H9 (cell line): ENCODE measurements at regions not wholly inside any gene's neighbourhood (a gene's known extent, or its start where the extent isn't known, plus 50 kb on each side); places are given as distances from the start of the nearest gene placed in this dataset.

Experiments used
- DNase-seq: peaks from one replicate; pipeline ENCODE4 v3.0.0-alpha.2; 2017
- H2AFZ ChIP-seq: one replicate; pipeline ENCODE4 v1.6.1; 2013; ENCODE audit warnings: mild to moderate bottlenecking, low read length, control low read depth, moderate library complexity
- H2AK5ac ChIP-seq: 2 replicates; pipeline ENCODE4 v1.6.1; 2013; ENCODE audit warnings: low read length, control low read depth, mixed read lengths; ENCODE audit not compliant: insufficient read length
- H2BK120ac ChIP-seq: one replicate; pipeline ENCODE4 v1.6.1; 2013; ENCODE audit warnings: low read depth, mild to moderate bottlenecking, low read length, control low read depth, inconsistent platforms; ENCODE audit not compliant: poor library complexity, severe bottlenecking
- H2BK12ac ChIP-seq: 2 replicates; pipeline ENCODE4 v1.6.1; 2013; ENCODE audit warnings: low read length, control low read depth, mixed read lengths, low read depth; ENCODE audit not compliant: insufficient read length
- H2BK15ac ChIP-seq: 2 replicates; pipeline ENCODE4 v1.6.1; 2013; ENCODE audit warnings: low read depth, low read length, control low read depth
- H2BK20ac ChIP-seq: one replicate; pipeline ENCODE4 v1.6.1; 2013; ENCODE audit warnings: low read depth, mild to moderate bottlenecking, low read length, control low read depth, inconsistent platforms; ENCODE audit not compliant: poor library complexity, severe bottlenecking
- H2BK5ac ChIP-seq: 2 replicates; pipeline ENCODE4 v1.6.1; 2013; ENCODE audit warnings: low read length, control low read depth, mixed read lengths; ENCODE audit not compliant: insufficient read length
- H3K14ac ChIP-seq: 2 replicates; pipeline ENCODE4 v1.6.1; 2013; ENCODE audit warnings: low read length, control low read depth; ENCODE audit not compliant: insufficient read depth
- H3K18ac ChIP-seq: 2 replicates; pipeline ENCODE4 v1.6.1; 2013; ENCODE audit warnings: low read depth, mild to moderate bottlenecking, mixed read lengths, low read length, control low read depth; ENCODE audit not compliant: insufficient read length
- H3K23ac ChIP-seq: 2 replicates; pipeline ENCODE4 v1.6.1; 2013; ENCODE audit warnings: low read length, control low read depth, mixed read lengths, low read depth; ENCODE audit not compliant: insufficient read length
- H3K23me2 ChIP-seq: 2 replicates; pipeline ENCODE4 v1.6.1; 2013; ENCODE audit warnings: low read depth, mild to moderate bottlenecking, mixed read lengths, low read length, control low read depth; ENCODE audit not compliant: insufficient read length, poor library complexity, severe bottlenecking
- H3K27ac ChIP-seq: 2 replicates; pipeline ENCODE4 v1.5.1; 2013; ENCODE audit warnings: low read length, control low read depth, mixed read lengths, low read depth; ENCODE audit not compliant: insufficient read length
- H3K27me3 ChIP-seq: 2 replicates; pipeline ENCODE4 v1.6.1; 2013; ENCODE audit warnings: low read length, control low read depth, inconsistent platforms; ENCODE audit not compliant: insufficient read depth
- H3K4ac ChIP-seq: 2 replicates; pipeline ENCODE4 v1.6.1; 2013; ENCODE audit warnings: low read depth, mild to moderate bottlenecking, control low read depth, inconsistent platforms, low read length, moderate library complexity
- H3K4me1 ChIP-seq: 2 replicates; pipeline ENCODE4 v1.6.1; 2013; ENCODE audit warnings: low read length, control low read depth, inconsistent platforms; ENCODE audit not compliant: insufficient read depth
- H3K4me2 ChIP-seq: 2 replicates; pipeline ENCODE4 v1.6.1; 2013; ENCODE audit warnings: low read length, control low read depth, mixed read lengths; ENCODE audit not compliant: insufficient read length, insufficient read depth
- H3K56ac ChIP-seq: 2 replicates; pipeline ENCODE4 v1.6.1; 2013; ENCODE audit warnings: low read depth, mild to moderate bottlenecking, mixed read lengths, low read length, control low read depth; ENCODE audit not compliant: insufficient read length
- H3K79me1 ChIP-seq: 2 replicates; pipeline ENCODE4 v1.6.1; 2013; ENCODE audit warnings: low read depth, mild to moderate bottlenecking, moderate library complexity, low read length, control low read depth, inconsistent platforms; ENCODE audit not compliant: insufficient read depth, poor library complexity, severe bottlenecking
- H3K79me2 ChIP-seq: 2 replicates; pipeline ENCODE4 v1.6.1; 2013; ENCODE audit warnings: low read length, control low read depth, inconsistent platforms; ENCODE audit not compliant: insufficient read depth
- H3K9ac ChIP-seq: 2 replicates; pipeline ENCODE4 v1.6.1; 2013; ENCODE audit warnings: low read length, control low read depth, mixed read lengths; ENCODE audit not compliant: insufficient read length; ENCODE audit errors: extremely low read depth
- H3K9me3 ChIP-seq: one replicate; pipeline ENCODE4 v1.6.1; 2013; ENCODE audit warnings: low read depth, low read length, inconsistent platforms; ENCODE audit not compliant: control insufficient read depth
- H3T11ph ChIP-seq: one replicate; pipeline ENCODE4 v1.6.1; 2013; ENCODE audit warnings: mild to moderate bottlenecking, low read length, control low read depth, inconsistent platforms
- H4K20me1 ChIP-seq: one replicate; pipeline ENCODE4 v1.6.1; 2013; ENCODE audit not compliant: control insufficient read depth, insufficient read length, insufficient read depth
- H4K5ac ChIP-seq: 2 replicates; pipeline ENCODE4 v1.6.1; 2013; ENCODE audit warnings: low read depth, mild to moderate bottlenecking, mixed read lengths, low read length, control low read depth; ENCODE audit not compliant: insufficient read length
- H4K8ac ChIP-seq: replicated peaks from 2 replicates; pipeline ENCODE4 v1.6.1; 2013; ENCODE audit warnings: low read length, control low read depth, mixed read lengths, low read depth; ENCODE audit not compliant: insufficient read length
- H4K91ac ChIP-seq: 2 replicates; pipeline ENCODE4 v1.6.1; 2013; ENCODE audit warnings: low read depth, mild to moderate bottlenecking, moderate library complexity, mixed read lengths, low read length, control low read depth; ENCODE audit not compliant: insufficient read length
- H3K27ac Mint-ChIP-seq, 3 experiments: 2 replicates in 2 of 3; 3 replicates in 1 of 3; pipeline ENCODE4 v1.8.0; 2020 to 2021; ENCODE audit warnings: mixed read lengths in 3 of 3, mild to moderate bottlenecking in 1 of 3, moderate library complexity in 1 of 3
- H3K27me3 Mint-ChIP-seq: 2 replicates; pipeline ENCODE4 v1.8.0; 2021; ENCODE audit warnings: low read depth, mild to moderate bottlenecking, moderate library complexity, mixed read lengths
- H3K36me3 Mint-ChIP-seq, 3 experiments: 2 replicates in 2 of 3; 3 replicates in 1 of 3; pipeline ENCODE4 v1.8.0; 2020 to 2021; ENCODE audit warnings: low read depth in 3 of 3, mixed read lengths in 3 of 3; ENCODE audit not compliant: insufficient read depth in 1 of 3
- H3K4me1 Mint-ChIP-seq, 2 experiments: 2 replicates each; pipeline ENCODE4 v1.8.0; 2020; ENCODE audit warnings: mixed read lengths in 2 of 2
- H3K4me3 Mint-ChIP-seq, 2 experiments: 2 replicates in 1 of 2; 3 replicates in 1 of 2; pipeline ENCODE4 v1.8.0; 2020 to 2021; ENCODE audit warnings: mild to moderate bottlenecking in 2 of 2, mixed read lengths in 2 of 2, moderate library complexity in 1 of 2
- H3K9me3 Mint-ChIP-seq, 2 experiments: 2 replicates in 1 of 2; 3 replicates in 1 of 2; pipeline ENCODE4 v1.8.0; 2020; ENCODE audit warnings: mild to moderate bottlenecking in 2 of 2, mixed read lengths in 2 of 2, moderate library complexity in 1 of 2
- whole genome bisulfite sequencing: extraction: QIAGEN DNeasy Blood & Tissue Kit; methylation state at CpG from one replicate; pipeline ENCODE4 v1.1.7; 2013; ENCODE audit warnings: missing lambda C conversion rate, low lambda C conversion rate, mixed read lengths; ENCODE audit not compliant: insufficient read length; ENCODE audit errors: extremely low coverage; 5-methylcytosine and 5-hydroxymethylcytosine counted together
- TF ChIP-seq, protein P1 (sequence below): fragments of 200-600 bp; sonication (generic); conservative IDR thresholded peaks from 3 replicates; pipeline ENCODE4 v1.8.0; 2021; ENCODE audit warnings: antibody characterized with exemption, mild to moderate bottlenecking

DNA sequence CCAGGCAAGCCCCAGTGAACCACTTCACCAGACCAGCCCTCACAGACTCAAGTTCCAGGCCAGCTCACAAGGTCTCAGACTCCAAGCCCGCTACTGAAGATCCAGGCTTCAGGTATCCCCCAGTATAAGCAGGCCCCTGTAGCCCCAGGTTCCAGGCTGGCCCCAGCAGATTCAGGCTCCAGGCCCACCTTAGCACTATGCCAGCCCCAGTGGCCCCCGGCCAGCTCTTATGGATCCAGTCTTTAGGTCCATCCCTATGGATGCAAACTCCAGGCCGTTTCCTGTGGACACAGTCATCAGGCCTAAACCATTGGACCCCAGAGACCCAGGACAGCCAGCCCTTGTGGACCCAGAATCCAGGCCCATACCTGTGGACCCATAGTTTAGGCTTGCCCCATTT, 277.8 kb upstream of the MAGEB18 start:
- Histone ChIP-seq H3K79me1 (no peaks in the 10 kb centered on the region), H3K4me2 (no peak overlapping the region), H3K18ac (no peak overlapping the region), H3K4ac (no peak overlapping the region), H3K23ac (no peak overlapping the region), H2BK15ac (no peak overlapping the region), H3K27ac (no peak overlapping the region), H4K91ac (no peak overlapping the region), H3K27me3 (no peaks in the 10 kb centered on the region), H3K23me2 (no peaks in the 10 kb centered on the region), H3K14ac (no peak overlapping the region), H3K79me2 (no peaks in the 10 kb centered on the region), H2BK20ac (no peak overlapping the region), H2BK12ac (no peak overlapping the region), H3K4me1 (no peaks in the 10 kb centered on the region), H4K20me1 (no peaks in the 10 kb centered on the region), H4K8ac (no peak overlapping the region), H4K5ac (no peak overlapping the region), H3K9ac (no peak overlapping the region), H2AFZ (no peak overlapping the region), H3K56ac (no peak overlapping the region), H2BK120ac (no peak overlapping the region), H3T11ph (no peak overlapping the region), H2AK5ac (no peak overlapping the region), H3K9me3 (peaks cover 13% of the 10 kb centered on the region), H2BK5ac (no peak overlapping the region)
- peaks cover 46 to 60% of the 10 kb centered on the region in 2 experiments for H3K9me3 Mint-ChIP-seq
- no peak overlapping the region for H3K4me3 Mint-ChIP-seq
- no peak for DNase-seq
- H3K27me3 Mint-ChIP-seq, result no peaks in the 10 kb centered on the region
- H3K27ac Mint-ChIP-seq, result no peak overlapping the region
- TF ChIP-seq, protein P1, sequence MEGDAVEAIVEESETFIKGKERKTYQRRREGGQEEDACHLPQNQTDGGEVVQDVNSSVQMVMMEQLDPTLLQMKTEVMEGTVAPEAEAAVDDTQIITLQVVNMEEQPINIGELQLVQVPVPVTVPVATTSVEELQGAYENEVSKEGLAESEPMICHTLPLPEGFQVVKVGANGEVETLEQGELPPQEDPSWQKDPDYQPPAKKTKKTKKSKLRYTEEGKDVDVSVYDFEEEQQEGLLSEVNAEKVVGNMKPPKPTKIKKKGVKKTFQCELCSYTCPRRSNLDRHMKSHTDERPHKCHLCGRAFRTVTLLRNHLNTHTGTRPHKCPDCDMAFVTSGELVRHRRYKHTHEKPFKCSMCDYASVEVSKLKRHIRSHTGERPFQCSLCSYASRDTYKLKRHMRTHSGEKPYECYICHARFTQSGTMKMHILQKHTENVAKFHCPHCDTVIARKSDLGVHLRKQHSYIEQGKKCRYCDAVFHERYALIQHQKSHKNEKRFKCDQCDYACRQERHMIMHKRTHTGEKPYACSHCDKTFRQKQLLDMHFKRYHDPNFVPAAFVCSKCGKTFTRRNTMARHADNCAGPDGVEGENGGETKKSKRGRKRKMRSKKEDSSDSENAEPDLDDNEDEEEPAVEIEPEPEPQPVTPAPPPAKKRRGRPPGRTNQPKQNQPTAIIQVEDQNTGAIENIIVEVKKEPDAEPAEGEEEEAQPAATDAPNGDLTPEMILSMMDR, result no peak
- no CpG with 5 or more reads among the region's 3 CpGs for WGBS
- no peaks in the 10 kb centered on the region for H3K4me1 Mint-ChIP-seq
- peaks cover 0 to 2% (median 0%) of the 10 kb centered on the region in 3 experiments; a peak in 1 of 7 replicates for H3K36me3 Mint-ChIP-seq
